OCI-LY1 (cell line): ENCODE measurements at regions not wholly inside any gene's neighbourhood (a gene's known extent, or its start where the extent isn't known, plus 50 kb on each side); places are given as distances from the start of the nearest gene placed in this dataset.

ENCODE experiments used
- EZH2 ChIP-seq: fragments of 200-600 bp; sonication (generic), shearing (Covaris generic); IDR thresholded peaks from 2 replicates; pipeline ENCODE4 v1.8.0; 2017; ENCODE audit warnings: borderline replicate concordance, mixed run types, mild to moderate bottlenecking, antibody characterized with exemption, low read length, moderate library complexity, mixed read lengths
- TF ChIP-seq, protein P1 (sequence below): fragments of 200-600 bp; sonication (generic), shearing (Covaris generic); IDR thresholded peaks from 2 replicates; pipeline ENCODE4 v1.5.1; 2017; ENCODE audit warnings: mild to moderate bottlenecking, antibody characterized with exemption, low read length, moderate library complexity, mixed read lengths

DNA sequence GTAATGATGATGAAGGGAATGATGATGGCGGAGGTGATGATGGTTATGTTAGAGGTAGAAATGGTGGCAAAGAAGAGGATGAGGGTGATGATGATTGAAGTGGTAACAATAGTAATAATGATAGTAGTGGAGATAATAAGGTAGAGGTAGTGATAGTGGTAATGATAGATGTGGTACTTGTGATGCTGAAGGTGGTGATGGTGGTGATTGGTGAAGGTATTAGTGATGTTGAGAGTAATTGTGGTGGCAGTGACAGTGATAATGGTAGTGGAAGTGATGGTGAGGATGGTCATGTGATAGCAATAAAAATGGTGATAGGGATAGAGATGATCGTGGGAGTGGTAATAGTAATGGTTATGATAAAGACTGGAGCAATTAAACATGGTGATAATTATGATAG lies 108.8 kb downstream of the EFNB1 start:
- TF ChIP-seq, protein P1, sequence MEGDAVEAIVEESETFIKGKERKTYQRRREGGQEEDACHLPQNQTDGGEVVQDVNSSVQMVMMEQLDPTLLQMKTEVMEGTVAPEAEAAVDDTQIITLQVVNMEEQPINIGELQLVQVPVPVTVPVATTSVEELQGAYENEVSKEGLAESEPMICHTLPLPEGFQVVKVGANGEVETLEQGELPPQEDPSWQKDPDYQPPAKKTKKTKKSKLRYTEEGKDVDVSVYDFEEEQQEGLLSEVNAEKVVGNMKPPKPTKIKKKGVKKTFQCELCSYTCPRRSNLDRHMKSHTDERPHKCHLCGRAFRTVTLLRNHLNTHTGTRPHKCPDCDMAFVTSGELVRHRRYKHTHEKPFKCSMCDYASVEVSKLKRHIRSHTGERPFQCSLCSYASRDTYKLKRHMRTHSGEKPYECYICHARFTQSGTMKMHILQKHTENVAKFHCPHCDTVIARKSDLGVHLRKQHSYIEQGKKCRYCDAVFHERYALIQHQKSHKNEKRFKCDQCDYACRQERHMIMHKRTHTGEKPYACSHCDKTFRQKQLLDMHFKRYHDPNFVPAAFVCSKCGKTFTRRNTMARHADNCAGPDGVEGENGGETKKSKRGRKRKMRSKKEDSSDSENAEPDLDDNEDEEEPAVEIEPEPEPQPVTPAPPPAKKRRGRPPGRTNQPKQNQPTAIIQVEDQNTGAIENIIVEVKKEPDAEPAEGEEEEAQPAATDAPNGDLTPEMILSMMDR, result no peak
- TF ChIP-seq EZH2, result no peak
